ENCODE measurements at regions not wholly inside any gene's neighbourhood (a gene's known extent, or its start where the extent isn't known, plus 50 kb on each side); places are given as distances from the start of the nearest gene placed in this dataset.

- Histone ChIP-seq H3K36me3 (ENCODE audit: control insufficient read depth in 2 of 2, insufficient read depth in 2 of 2, low read length in 1 of 2) (peaks cover 0 to under 1% of the 10 kb centered on the region in 2 experiments; a peak in 1 of 4 replicates), H4K20me1 (ENCODE audit: control insufficient read depth, insufficient read depth) (no peaks in the 10 kb centered on the region), H3K27me3 (replicated peaks in 1 of 2; ENCODE audit: control insufficient read depth in 2 of 2, insufficient read depth in 2 of 2, low read length in 1 of 2) (no peaks in the 10 kb centered on the region), H2AFZ (ENCODE audit: control insufficient read depth, low read depth, low read length) (no peak overlapping the region), H3K4me2 (ENCODE audit: control insufficient read depth, insufficient read depth) (no peak overlapping the region), H3K4me3 (no peak overlapping the region), H3K9ac (ENCODE audit: control insufficient read depth, insufficient read depth, low read length) (no peak overlapping the region), H3K27ac (ENCODE audit: control insufficient read depth, insufficient read depth) (no peak overlapping the region), H3K79me2 (ENCODE audit: control insufficient read depth, insufficient read depth, low read length) (no peaks in the 10 kb centered on the region), H3K4me1 (ENCODE audit: control insufficient read depth, insufficient read depth, low read length) (no peaks in the 10 kb centered on the region), H3K9me3 (replicated peaks; ENCODE audit: control insufficient read depth, insufficient read depth, low read length) (no peaks in the 10 kb centered on the region; the same call in 2 of the 3 replicates)
- in situ Hi-C loops (cut with MboI): no loop called here
- RAD21 ChIA-PET (ENCODE audit: unreplicated experiment): no interaction called here
- ATAC-seq (no peak), FAIRE-seq (peak; percentile 49), DNase-seq (ENCODE audit: low read depth, low spot score) (no peak)
- POLR2A ChIA-PET: no interaction called here
- intact Hi-C loops (cut with micrococcal nuclease; ENCODE audit: unreplicated experiment): no loop called here
- TF ChIP-seq RFX5 (IDR thresholded peaks at IDR 0.05; ENCODE audit: low read depth, low read length) (no peak), ETV6 (conservative IDR thresholded peaks at IDR 0.05 in 1 of 2, IDR thresholded peaks at IDR 0.05 in 1 of 2; ENCODE audit: borderline replicate concordance in 1 of 2, low read depth in 1 of 2) (no peak), WRNIP1 (IDR thresholded peaks at IDR 0.05; ENCODE audit: borderline replicate concordance, low read depth, low read length) (no peak), MAX (IDR thresholded peaks at IDR 0.05; ENCODE audit: low read depth, low read length) (no peak), IKZF1 (conservative IDR thresholded peaks at IDR 0.05) (no peak), CHD1 (IDR thresholded peaks at IDR 0.05; ENCODE audit: low read depth, low read length) (no peak), CBX5 (IDR thresholded peaks at IDR 0.05; ENCODE audit: low read depth) (no peak)
- SMC1A ChIA-PET (ENCODE audit: uncharacterized antibody, unreplicated experiment): interaction anchor here (0.6 kb wide), 1 partner anchor 549 kb away, joined by 3 read pairs; no protein-coding TSS in a partner anchor
- 93% methylated on average over 2 of the region's 2 CpGs for WGBS (ENCODE audit: insufficient coverage, insufficient replicate concordance, low lambda C conversion rate, missing lambda C conversion rate)
- CTCF ChIA-PET: no interaction called here
- BruUV-seq (replicated peaks): no TSS peak
Observed at GRCh38 chr5:94057655-94058054, 316.3 kb upstream of the POU5F2 start.

- no TSS peak for BruUV-seq (replicated peaks)
- Histone ChIP-seq H3K9me3 (replicated peaks; ENCODE audit: control insufficient read depth, insufficient read depth, low read length) (no peaks in the 10 kb centered on the region; the same call in 2 of the 3 replicates), H3K4me1 (ENCODE audit: control insufficient read depth, insufficient read depth, low read length) (no peaks in the 10 kb centered on the region), H3K4me2 (ENCODE audit: control insufficient read depth, insufficient read depth) (no peak overlapping the region), H3K27me3 (replicated peaks in 1 of 2; ENCODE audit: control insufficient read depth in 2 of 2, insufficient read depth in 2 of 2, low read length in 1 of 2) (no peaks in the 10 kb centered on the region), H3K27ac (ENCODE audit: control insufficient read depth, insufficient read depth) (no peak overlapping the region), H3K9ac (ENCODE audit: control insufficient read depth, insufficient read depth, low read length) (no peak overlapping the region), H2AFZ (ENCODE audit: control insufficient read depth, low read depth, low read length) (no peak overlapping the region), H4K20me1 (ENCODE audit: control insufficient read depth, insufficient read depth) (no peaks in the 10 kb centered on the region), H3K4me3 (no peak overlapping the region), H3K36me3 (ENCODE audit: control insufficient read depth in 2 of 2, insufficient read depth in 2 of 2, low read length in 1 of 2) (peaks cover 0 to 3% of the 10 kb centered on the region in 2 experiments; a peak in 1 of 4 replicates), H3K79me2 (ENCODE audit: control insufficient read depth, insufficient read depth, low read length) (no peaks in the 10 kb centered on the region)
- CTCF ChIA-PET: no interaction called here
- 53% methylated on average over 1 of the region's 1 CpG for WGBS (ENCODE audit: insufficient coverage, insufficient replicate concordance, low lambda C conversion rate, missing lambda C conversion rate)
- intact Hi-C loops (cut with micrococcal nuclease; ENCODE audit: unreplicated experiment): no loop called here
- TF ChIP-seq SUZ12 (IDR thresholded peaks at IDR 0.05; ENCODE audit: unreplicated experiment): no peak
- TF ChIP-seq MTA2 (IDR thresholded peaks at IDR 0.05; ENCODE audit: low read depth): no peak
- TF ChIP-seq BMI1 (IDR thresholded peaks at IDR 0.05; ENCODE audit: borderline replicate concordance): no peak
- RAD21 ChIA-PET (ENCODE audit: unreplicated experiment): no interaction called here
- SMC1A ChIA-PET (ENCODE audit: uncharacterized antibody, unreplicated experiment): interaction anchor here (0.6 kb wide), 1 partner anchor 550 kb away, joined by 3 read pairs; no protein-coding TSS in a partner anchor
- DNase-seq (ENCODE audit: low read depth, low spot score): no peak
- ATAC-seq: peak; percentile 57
- in situ Hi-C loops (cut with MboI): no loop called here
- POLR2A ChIA-PET: no interaction called here
- FAIRE-seq: no peak
Observed at GRCh38 chr5:94057217-94057616, 315.8 kb upstream of the POU5F2 start.

Measured in GM12878 (cell line).